ENCODE measurements at regions not wholly inside any gene's neighbourhood (a gene's known extent, or its start where the extent isn't known, plus 50 kb on each side); places are given as distances from the start of the nearest gene placed in this dataset. TPM values are rescaled to one million over a fixed set of nuclear protein-coding genes. Genes with fewer than 3 reads are reported as not detected.

- POLR2A ChIA-PET = no interaction called here
- CTCF ChIA-PET (ENCODE audit: unreplicated experiment) = no interaction called here
- TF ChIP-seq CTCF (conservative IDR thresholded peaks at IDR 0.05; ENCODE audit: low read length) (no peak), EZH2phosphoT487 (IDR thresholded peaks at IDR 0.05; ENCODE audit: borderline replicate concordance, low read depth, low read length) (no peak)
- intact Hi-C loops (cut with micrococcal nuclease; ENCODE audit: unreplicated experiment) = no loop called here
- DNase-seq (ENCODE audit: low spot score) = no peak
- no peak overlapping the region for H3K4me2 ChIP-seq (ENCODE audit: low read length)
- no peaks in the 10 kb centered on the region for H4K20me1 ChIP-seq (ENCODE audit: insufficient read depth, low read length)
- no peaks in the 10 kb centered on the region for H3K9me2 ChIP-seq (ENCODE audit: insufficient read depth, low read length)
- H3K4me1 ChIP-seq (ENCODE audit: insufficient read depth, low read length, poor library complexity, severe bottlenecking) = no peaks in the 10 kb centered on the region
- H3K27ac ChIP-seq (ENCODE audit: low read depth, low read length, poor library complexity, severe bottlenecking) = no peak overlapping the region
- no peaks in the 10 kb centered on the region for H3K79me2 ChIP-seq (ENCODE audit: insufficient read depth, low read depth, low read length)
- no TSS peak for BruUV-seq (replicated peaks)
- H3K4me3 ChIP-seq (ENCODE audit: low read depth, low read length, poor library complexity, severe bottlenecking) = no peak overlapping the region
- H3K9me3 ChIP-seq (ENCODE audit: low read length) = no peaks in the 10 kb centered on the region
- H3K36me3 ChIP-seq (ENCODE audit: insufficient read depth, low read length) = no peaks in the 10 kb centered on the region
- H2AFZ ChIP-seq (ENCODE audit: low read length) = no peak overlapping the region
Observed at GRCh38 chr14:101509730-101510371, 51.4 kb upstream of the DIO3 start.

- ChIA-PET CTCF (ENCODE audit: unreplicated experiment) (no interaction called here), POLR2A (no interaction called here)
- Histone ChIP-seq H2AFZ (ENCODE audit: low read length) (no peak overlapping the region), H3K4me3 (ENCODE audit: low read depth, low read length, poor library complexity, severe bottlenecking) (no peak overlapping the region), H3K4me1 (ENCODE audit: insufficient read depth, low read length, poor library complexity, severe bottlenecking) (no peaks in the 10 kb centered on the region), H3K4me2 (ENCODE audit: low read length) (no peak overlapping the region), H3K79me2 (ENCODE audit: insufficient read depth, low read depth, low read length) (no peaks in the 10 kb centered on the region), H3K27ac (ENCODE audit: low read depth, low read length, poor library complexity, severe bottlenecking) (no peak overlapping the region), H4K20me1 (ENCODE audit: insufficient read depth, low read length) (no peaks in the 10 kb centered on the region), H3K9me2 (ENCODE audit: insufficient read depth, low read length) (no peaks in the 10 kb centered on the region), H3K9me3 (ENCODE audit: low read length) (0 out of 2 replicates have a peak, but pooled peaks cover 6% of the 10 kb centered on the region), H3K36me3 (ENCODE audit: insufficient read depth, low read length) (no peaks in the 10 kb centered on the region)
- TF ChIP-seq CTCF (conservative IDR thresholded peaks at IDR 0.05; ENCODE audit: low read length) = no peak
- no peak for TF ChIP-seq EZH2phosphoT487 (IDR thresholded peaks at IDR 0.05; ENCODE audit: borderline replicate concordance, low read depth, low read length)
- DNase-seq (ENCODE audit: low spot score) = no peak
- no TSS peak for BruUV-seq (replicated peaks)
- intact Hi-C loops (cut with micrococcal nuclease; ENCODE audit: unreplicated experiment) = no loop called here
Observed at GRCh38 chr14:101511199-101511598, 50.1 kb upstream of the DIO3 start.

Small RNAs in the stretch of these regions (microRNA-seq; reads per million reads assigned to microRNA genes)
- not detected for gene MIR1185-1 (ENCODE audit: borderline replicate concordance)
- gene MIR1185-2 (ENCODE audit: borderline replicate concordance) = not detected
- gene MIR1193 (ENCODE audit: borderline replicate concordance) = not detected
- not detected for gene MIR1197 (ENCODE audit: borderline replicate concordance)
- gene MIR134 (ENCODE audit: borderline replicate concordance) = not detected
- not detected for gene MIR154 (ENCODE audit: borderline replicate concordance)
- not detected for gene MIR299 (ENCODE audit: borderline replicate concordance)
- gene MIR300 (ENCODE audit: borderline replicate concordance) = not detected
- gene MIR323A (ENCODE audit: borderline replicate concordance) = not detected
- gene MIR323B (ENCODE audit: borderline replicate concordance) = not detected
- not detected for gene MIR329-1 (ENCODE audit: borderline replicate concordance)
- not detected for gene MIR329-2 (ENCODE audit: borderline replicate concordance)
- 2.3 reads per million for gene MIR369 (ENCODE audit: borderline replicate concordance)
- not detected for gene MIR376A1 (ENCODE audit: borderline replicate concordance)
- not detected for gene MIR376A2 (ENCODE audit: borderline replicate concordance)
- gene MIR376B (ENCODE audit: borderline replicate concordance) = not detected
- gene MIR376C (ENCODE audit: borderline replicate concordance) = not detected
- gene MIR377 (ENCODE audit: borderline replicate concordance) = not detected
- 7.6 reads per million, percentile 5 among the genes with 10 or more reads in this experiment for gene MIR379 (ENCODE audit: borderline replicate concordance)
- not detected for gene MIR380 (ENCODE audit: borderline replicate concordance)
- gene MIR381 (ENCODE audit: borderline replicate concordance) = not detected
- 16.7 reads per million, percentile 24 among the genes with 10 or more reads in this experiment for gene MIR382 (ENCODE audit: borderline replicate concordance)
- 2.3 reads per million for gene MIR409 (ENCODE audit: borderline replicate concordance)
- gene MIR411 (ENCODE audit: borderline replicate concordance) = 9.8 reads per million, percentile 13 among the genes with 10 or more reads in this experiment
- not detected for gene MIR412 (ENCODE audit: borderline replicate concordance)
- gene MIR485 (ENCODE audit: borderline replicate concordance) = 3.8 reads per million
- not detected for gene MIR487A (ENCODE audit: borderline replicate concordance)
- 17.4 reads per million, percentile 26 among the genes with 10 or more reads in this experiment for gene MIR487B (ENCODE audit: borderline replicate concordance)
- gene MIR494 (ENCODE audit: borderline replicate concordance) = 3.8 reads per million
- not detected for gene MIR495 (ENCODE audit: borderline replicate concordance)
- not detected for gene MIR496 (ENCODE audit: borderline replicate concordance)
- gene MIR539 (ENCODE audit: borderline replicate concordance) = not detected
- not detected for gene MIR541 (ENCODE audit: borderline replicate concordance)
- gene MIR543 (ENCODE audit: borderline replicate concordance) = not detected
- not detected for gene MIR544A (ENCODE audit: borderline replicate concordance)
- gene MIR654 (ENCODE audit: borderline replicate concordance) = not detected
- gene MIR655 (ENCODE audit: borderline replicate concordance) = not detected
- not detected for gene MIR656 (ENCODE audit: borderline replicate concordance)
- gene MIR668 (ENCODE audit: borderline replicate concordance) = 3.0 reads per million
- gene MIR758 (ENCODE audit: borderline replicate concordance) = not detected
- gene MIR889 (ENCODE audit: borderline replicate concordance) = not detected

Small RNAs in the stretch of these regions (small RNA-seq; reads per million reads assigned to genes)
- not detected for gene MIR1185-1
- gene MIR1185-2 = not detected
- not detected for gene MIR1193
- not detected for gene MIR1197
- gene MIR134 = not detected
- not detected for gene MIR154
- not detected for gene MIR299
- not detected for gene MIR300
- not detected for gene MIR323A
- gene MIR323B = not detected
- gene MIR329-1 = not detected
- gene MIR329-2 = not detected
- gene MIR369 = not detected
- not detected for gene MIR377
- not detected for gene MIR379
- gene MIR380 = not detected
- not detected for gene MIR381
- gene MIR409 = not detected
- not detected for gene MIR411
- gene MIR412 = not detected
- gene MIR485 = not detected
- not detected for gene MIR487A
- not detected for gene MIR487B
- not detected for gene MIR494
- gene MIR495 = not detected
- gene MIR496 = not detected
- not detected for gene MIR539
- gene MIR541 = not detected
- gene MIR543 = not detected
- gene MIR544A = not detected
- not detected for gene MIR654
- gene MIR655 = not detected
- not detected for gene MIR656
- gene MIR668 = not detected
- not detected for gene MIR758
- not detected for gene MIR889
- not detected for gene RF00012
- gene RF00181 = not detected
- gene SNORD114-10 = not detected
- gene SNORD114-11 = not detected
- gene SNORD114-12 = not detected
- not detected for gene SNORD114-13
- not detected for gene SNORD114-14
- not detected for gene SNORD114-15
- gene SNORD114-16 = not detected
- not detected for gene SNORD114-17
- gene SNORD114-18 = not detected
- gene SNORD114-19 = not detected
- gene SNORD114-20 = not detected
- not detected for gene SNORD114-21
- gene SNORD114-22 = not detected
- gene SNORD114-23 = not detected
- not detected for gene SNORD114-24
- not detected for gene SNORD114-25
- gene SNORD114-26 = not detected
- gene SNORD114-27 = not detected
- not detected for gene SNORD114-28
- gene SNORD114-29 = not detected
- not detected for gene SNORD114-30
- gene SNORD114-31 = not detected
- not detected for gene SNORD114-5
- gene SNORD114-6 = not detected
- gene SNORD114-7 = not detected
- gene SNORD114-9 = not detected

Measured in OCI-LY7 (cell line).